ENCODE measurements at regions not wholly inside any gene's neighbourhood (a gene's known extent, or its start where the extent isn't known, plus 50 kb on each side); places are given as distances from the start of the nearest gene placed in this dataset.
"Not testable (repeated sequence)": the region's sequence is repeated elsewhere in the genome, so short reads cannot be mapped to it uniquely, and the experiment has no call there.

DNA sequence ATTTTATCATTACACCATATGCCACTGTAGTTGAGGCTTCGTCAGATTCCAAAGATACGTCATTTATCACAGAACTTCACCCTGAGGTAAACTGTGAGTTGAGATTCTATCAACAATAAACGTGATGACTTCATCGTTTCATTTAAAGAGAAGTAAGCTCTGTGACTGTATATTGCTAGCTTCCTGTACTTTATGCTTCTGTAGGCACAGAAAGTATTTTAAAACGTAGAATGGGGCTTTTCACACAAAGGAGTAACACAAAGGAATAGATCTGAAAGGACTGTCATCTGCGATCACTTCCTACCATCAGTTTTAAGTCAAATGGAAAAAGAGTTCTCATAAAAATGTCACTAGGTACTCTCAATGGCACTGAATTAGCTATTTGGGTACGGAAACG lies 234.4 kb upstream of the MCHR2 start:
- DNase-seq (ENCODE audit: low read depth), result no peak

DNA sequence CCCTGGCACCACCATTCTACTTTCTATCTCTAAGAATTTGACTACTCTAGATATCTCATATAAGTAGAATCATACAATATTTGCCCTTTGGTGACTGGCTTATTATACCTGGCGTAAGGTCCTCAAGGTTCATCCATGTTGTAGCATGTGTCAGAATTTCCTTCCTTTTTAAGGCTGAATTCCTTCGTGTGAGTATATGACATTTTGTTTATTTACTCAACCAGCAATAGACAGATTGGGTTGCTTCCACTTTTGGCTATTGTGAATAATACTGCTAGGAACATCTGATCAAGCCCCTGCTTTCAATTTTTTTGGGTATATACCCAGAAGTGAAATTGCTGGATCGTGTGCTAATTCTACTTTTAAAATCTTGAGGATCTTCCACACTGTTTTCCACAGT lies 232.8 kb upstream of the MCHR2 start:
- DNase-seq (ENCODE audit: low read depth), result no peak

DNA sequence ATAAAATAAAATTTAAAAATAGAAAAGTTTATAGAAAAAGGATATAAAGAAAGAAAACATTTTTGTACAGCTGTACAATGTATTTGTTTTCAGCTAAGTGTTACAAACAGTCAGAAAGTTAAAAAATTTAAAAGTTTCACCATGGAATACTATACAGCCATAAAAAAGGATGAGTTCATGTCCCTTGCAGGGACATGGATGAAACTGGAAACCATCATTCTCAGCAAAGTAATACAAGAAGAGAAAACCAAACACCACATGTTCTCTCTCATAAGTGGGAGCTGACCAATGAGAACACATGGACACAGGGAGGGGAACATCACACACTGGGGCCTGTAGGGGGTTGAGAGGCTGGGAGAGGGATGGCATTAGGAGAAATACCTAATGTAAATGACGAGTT lies 229.9 kb upstream of the MCHR2 start:
- DNase-seq (ENCODE audit: low read depth), result not testable (repeated sequence)

- no peak for DNase-seq (ENCODE audit: low read depth)
Measured at GRCh38 chr6:100220543-100220942, 226.5 kb upstream of the MCHR2 start.

GRCh38 chr6:100217225-100218012 lies 223.4 kb upstream of the MCHR2 start:
- no peak for DNase-seq (ENCODE audit: low read depth)

- no peak for DNase-seq (ENCODE audit: low read depth)
Measured at GRCh38 chr6:100216760-100217159, 222.7 kb upstream of the MCHR2 start.

- no peak for DNase-seq (ENCODE audit: low read depth)
Measured at GRCh38 chr6:100212131-100212530, 218.1 kb upstream of the MCHR2 start.

DNA sequence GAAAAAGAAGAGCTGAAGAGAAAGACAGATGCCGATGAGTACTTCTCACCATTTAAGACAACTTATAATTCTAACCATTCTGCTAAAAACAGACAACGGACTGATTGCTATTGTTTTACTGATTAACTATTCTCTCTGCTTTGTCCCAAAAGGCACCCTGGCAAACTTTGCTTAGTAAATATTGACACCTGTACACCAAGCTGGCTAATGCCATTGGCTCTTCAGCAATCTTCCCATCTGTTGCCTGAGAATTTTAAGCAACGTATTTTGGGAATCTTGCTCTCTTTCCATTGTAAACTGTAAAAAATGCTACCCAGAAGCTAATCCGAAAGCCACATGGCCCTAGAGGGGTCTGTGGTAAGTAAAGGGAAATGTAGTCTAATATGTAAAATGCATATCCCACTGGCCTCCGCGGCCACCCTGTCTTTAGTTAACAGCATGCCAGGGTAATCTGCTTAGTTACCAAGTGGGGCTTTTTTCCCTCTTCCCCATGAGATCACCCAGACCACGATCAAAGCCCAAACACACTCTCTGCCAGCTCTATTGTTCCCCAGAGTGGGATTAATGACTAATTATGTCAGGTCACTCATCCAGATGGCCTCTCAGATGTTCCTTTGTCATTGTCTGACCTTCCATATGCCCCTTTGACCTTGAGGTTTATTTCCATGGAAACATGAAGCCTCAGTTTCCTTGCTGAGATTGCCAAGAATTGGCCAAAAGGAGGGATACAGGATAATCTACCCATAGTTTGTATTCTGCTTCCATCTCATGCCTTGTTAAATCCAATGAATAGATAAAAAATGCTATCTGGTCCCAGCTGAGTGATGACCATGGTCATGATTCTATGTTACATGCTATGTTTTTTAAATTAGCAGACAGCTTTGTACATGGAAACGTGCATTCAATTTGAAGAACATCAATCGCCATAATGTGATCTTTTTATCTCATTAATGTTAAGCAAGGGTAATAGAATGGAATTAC lies 216.4 kb upstream of the MCHR2 start:
- DNase-seq (ENCODE audit: low read depth), result no peak

DNA sequence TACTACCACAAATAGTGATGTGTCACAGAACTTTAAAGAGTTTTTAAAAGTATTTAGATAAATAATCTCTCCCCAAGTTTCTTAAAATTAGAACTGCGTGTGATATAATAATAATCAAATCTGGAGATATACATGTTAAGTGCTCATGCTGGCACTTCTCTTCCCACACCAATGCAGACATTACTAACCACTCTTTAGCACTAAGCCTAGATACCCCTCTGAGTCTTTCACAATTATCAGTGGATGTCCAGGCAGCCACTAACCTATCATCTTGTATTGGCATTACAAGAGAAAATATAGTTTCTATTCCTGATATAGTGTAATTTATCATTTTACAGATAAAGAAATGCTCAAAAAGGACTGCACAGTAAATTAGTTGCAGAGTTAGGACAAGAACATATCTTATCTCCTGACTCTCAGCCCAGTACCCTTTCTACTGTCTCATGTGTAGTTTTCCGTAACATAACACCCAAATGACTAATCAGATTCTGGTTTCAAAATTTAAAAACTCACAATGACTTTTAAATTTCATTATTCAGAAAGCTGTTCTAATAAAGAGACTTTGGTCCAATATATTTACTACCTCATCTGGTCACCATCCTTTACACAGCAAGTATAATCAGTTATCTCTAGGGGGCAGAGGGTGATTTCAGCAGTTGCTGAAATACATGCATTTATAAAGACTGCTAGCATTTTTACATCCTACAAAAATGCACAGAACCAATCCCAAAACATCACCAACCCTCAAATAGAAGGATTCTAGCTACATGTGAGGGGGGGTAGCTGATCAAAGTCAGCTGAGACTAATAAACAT lies 215.5 kb upstream of the MCHR2 start:
- no peak for DNase-seq (ENCODE audit: low read depth)

DNA sequence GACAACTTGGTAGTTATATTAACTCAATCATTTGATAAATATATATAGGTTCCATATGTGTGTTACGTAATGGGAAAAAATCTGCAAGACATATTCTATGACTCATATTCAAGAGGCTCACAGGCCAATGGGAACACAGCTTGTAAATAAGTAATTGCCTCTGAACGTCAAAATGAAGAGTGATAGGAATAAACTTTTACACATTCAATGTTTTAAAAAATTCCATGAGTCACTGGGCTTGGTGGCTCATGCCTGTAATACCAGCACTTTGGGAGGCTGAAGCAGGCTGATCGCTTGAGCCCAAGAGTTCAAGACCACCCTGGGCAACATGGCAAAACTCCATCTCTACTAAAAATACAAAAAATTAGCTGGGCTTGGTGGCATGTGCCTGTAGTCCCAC lies 209.4 kb upstream of the MCHR2 start:
- no peak for DNase-seq (ENCODE audit: low read depth)

- DNase-seq (ENCODE audit: low read depth), result no peak
Measured at GRCh38 chr6:100202417-100203194, 208.6 kb upstream of the MCHR2 start.

DNA sequence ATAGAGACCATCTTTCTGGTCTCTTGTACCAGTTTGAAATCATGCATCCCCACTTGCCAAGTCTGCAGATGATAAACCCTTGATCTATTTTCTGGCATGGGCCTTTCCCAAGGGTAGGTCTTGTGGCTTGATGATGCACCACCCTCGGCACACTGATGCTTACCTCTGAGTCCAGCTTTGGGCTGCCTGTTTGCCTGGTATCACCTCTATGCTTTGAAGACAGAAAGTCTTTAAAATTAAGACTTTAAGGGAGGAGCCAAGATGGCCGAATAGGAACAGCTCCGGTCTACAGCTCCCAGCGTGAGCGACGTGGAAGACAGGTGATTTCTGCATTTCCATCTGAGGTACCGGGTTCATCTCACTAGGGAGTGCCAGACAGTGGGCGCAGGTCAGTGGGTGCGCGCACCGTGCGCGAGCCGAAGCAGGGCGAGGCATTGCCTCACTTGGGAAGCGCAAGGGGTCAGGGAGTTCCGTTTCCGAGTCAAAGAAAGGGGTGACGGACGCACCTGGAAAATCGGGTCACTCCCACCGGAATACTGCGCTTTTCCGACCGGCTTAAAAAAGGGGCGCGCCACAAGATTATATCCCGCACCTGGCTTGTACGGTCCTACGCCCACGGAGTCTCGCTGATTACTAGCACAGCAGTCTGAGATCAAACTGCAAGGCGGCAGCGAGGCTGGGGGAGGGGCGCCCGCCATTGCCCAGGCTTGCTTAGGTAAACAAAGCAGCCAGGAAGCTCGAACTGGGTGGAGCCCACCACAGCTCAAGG lies 202.4 kb upstream of the MCHR2 start:
- not testable (repeated sequence) for DNase-seq (ENCODE audit: low read depth)

- DNase-seq (ENCODE audit: low read depth), result not testable (repeated sequence)
Measured at GRCh38 chr6:100195244-100195643, 201.2 kb upstream of the MCHR2 start.

DNA sequence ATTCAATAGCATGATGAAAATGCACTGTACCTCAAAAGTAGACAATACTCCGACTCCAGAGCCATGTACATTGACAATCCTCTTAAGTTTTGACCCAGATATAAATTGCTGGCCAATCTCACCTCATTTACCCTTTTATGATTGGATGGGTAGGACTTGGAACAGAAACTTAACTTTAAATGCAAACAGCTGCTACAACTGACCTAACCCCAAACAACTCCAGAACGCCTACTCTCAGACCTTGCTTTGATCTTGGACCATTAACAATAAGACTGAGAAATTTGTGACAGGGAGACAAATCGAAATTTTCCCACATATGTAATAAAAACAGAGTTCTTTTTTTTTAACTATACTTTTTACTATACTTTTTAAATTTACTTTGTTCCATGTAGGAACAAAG lies 200.5 kb upstream of the MCHR2 start:
- DNase-seq (ENCODE audit: low read depth), result no peak

GRCh38 chr6:100188754-100189153 lies 194.7 kb upstream of the MCHR2 start:
- DNase-seq (ENCODE audit: low read depth), result no peak

- no peak for DNase-seq (ENCODE audit: low read depth)
Measured at GRCh38 chr6:100186552-100186951, 192.5 kb upstream of the MCHR2 start.

DNA sequence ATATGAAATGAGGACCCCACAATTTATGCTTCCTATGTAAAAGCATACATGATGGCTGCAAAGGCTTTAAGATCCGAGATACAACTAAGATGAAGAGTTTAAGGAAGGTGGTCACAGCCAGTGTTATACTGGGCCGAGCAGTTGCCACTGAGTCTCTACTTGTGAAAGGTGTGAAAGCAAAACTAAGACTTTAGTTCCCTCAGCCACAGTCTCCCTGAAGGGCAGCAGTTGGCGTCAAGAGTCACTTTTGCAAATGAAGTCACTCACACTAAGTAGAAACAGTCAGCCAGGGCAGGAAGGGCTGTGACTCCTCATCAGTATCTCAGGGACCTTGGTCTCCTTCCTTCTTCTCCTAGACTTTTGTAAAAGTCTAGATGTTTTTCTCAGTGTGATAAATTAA lies 191.6 kb upstream of the MCHR2 start:
- DNase-seq (ENCODE audit: low read depth), result no peak

GRCh38 chr6:100184473-100184872 lies 190.4 kb upstream of the MCHR2 start:
- DNase-seq (ENCODE audit: low read depth), result no peak

- no peak for DNase-seq (ENCODE audit: low read depth)
Measured at GRCh38 chr6:100182313-100182712, 188.3 kb upstream of the MCHR2 start.

- DNase-seq (ENCODE audit: low read depth), result no peak
Measured at GRCh38 chr6:100181309-100181708, 187.3 kb upstream of the MCHR2 start.

- DNase-seq (ENCODE audit: low read depth), result no peak
Measured at GRCh38 chr6:100179576-100179975, 185.6 kb upstream of the MCHR2 start.

Measured in stimulated activated CD8-positive, alpha-beta memory T cell treated with anti-CD3 and anti-CD28 coated beads, Interleukin-15, amount 100 ng/mL, for 1 hour (primary cell).